WERI-Rb-1 (cell line): ENCODE measurements at regions not wholly inside any gene's neighbourhood (a gene's known extent, or its start where the extent isn't known, plus 50 kb on each side); places are given as distances from the start of the nearest gene placed in this dataset.

Experiments used
- DNase-seq: peaks from one replicate; pipeline ENCODE4 v3.0.0-alpha.2; 2020
- H3K27ac ChIP-seq: fragments of 250-450 bp; sonication (Bioruptor Pico); 2 replicates; pipeline ENCODE4 v1.5.1; 2020; ENCODE audit warnings: mild to moderate bottlenecking, moderate library complexity
- H3K27me3 ChIP-seq: fragments of 250-450 bp; sonication (Bioruptor Pico); 2 replicates; pipeline ENCODE4 v1.5.1; 2021; ENCODE audit warnings: mild to moderate bottlenecking, low read depth, moderate library complexity; ENCODE audit not compliant: insufficient read depth, severe bottlenecking
- H3K36me3 ChIP-seq: fragments of 250-450 bp; sonication (Bioruptor Pico); 2 replicates; pipeline ENCODE4 v1.5.1; 2020; ENCODE audit warnings: mild to moderate bottlenecking, moderate library complexity
- H3K4me3 ChIP-seq: 2 replicates; pipeline ENCODE4 v1.5.1; 2011; ENCODE audit warnings: low read depth, mild to moderate bottlenecking, control low read depth, low read length
- H3K9me3 ChIP-seq: fragments of 250-450 bp; sonication (Bioruptor Pico); 2 replicates; pipeline ENCODE4 v1.5.1; 2021; ENCODE audit warnings: mild to moderate bottlenecking, moderate library complexity; ENCODE audit not compliant: severe bottlenecking
- TF ChIP-seq, protein P1 (sequence below): IDR thresholded peaks from 2 replicates; pipeline ENCODE4 v1.5.1; 2011; ENCODE audit warnings: low read depth, mild to moderate bottlenecking, control low read depth, inconsistent platforms, low read length

DNA sequence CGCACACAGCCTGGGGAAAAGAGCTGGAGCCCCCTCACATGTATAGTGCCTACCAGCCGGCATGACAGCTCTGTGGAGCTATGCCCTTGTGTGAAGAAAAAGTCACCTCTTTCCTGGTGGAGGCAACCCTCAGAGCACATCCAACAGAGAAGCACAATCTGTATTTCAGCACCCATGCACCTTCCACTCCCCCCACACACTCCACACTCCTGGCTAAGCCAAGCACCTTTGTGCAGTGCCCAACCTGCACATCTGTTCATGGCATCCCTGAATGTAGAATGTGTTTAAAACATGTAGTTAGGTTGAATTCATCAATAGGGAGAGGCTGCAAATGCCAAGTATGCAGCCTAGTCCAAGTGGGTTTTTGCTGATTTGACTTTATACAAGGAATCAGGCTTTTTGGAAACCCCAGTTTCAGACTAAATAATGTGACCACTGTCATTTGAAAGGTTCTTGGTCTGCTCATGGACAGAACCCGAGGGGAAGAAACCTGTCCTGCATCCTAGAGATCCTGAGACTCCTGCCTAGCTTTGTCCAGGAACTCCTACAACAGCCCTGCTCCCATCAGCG is 197.1 kb downstream of the TOMM20 start:
- no peaks in the 10 kb centered on the region for H3K27me3 ChIP-seq
- H3K4me3 ChIP-seq = no peak overlapping the region
- DNase-seq = no peak
- TF ChIP-seq, protein P1, sequence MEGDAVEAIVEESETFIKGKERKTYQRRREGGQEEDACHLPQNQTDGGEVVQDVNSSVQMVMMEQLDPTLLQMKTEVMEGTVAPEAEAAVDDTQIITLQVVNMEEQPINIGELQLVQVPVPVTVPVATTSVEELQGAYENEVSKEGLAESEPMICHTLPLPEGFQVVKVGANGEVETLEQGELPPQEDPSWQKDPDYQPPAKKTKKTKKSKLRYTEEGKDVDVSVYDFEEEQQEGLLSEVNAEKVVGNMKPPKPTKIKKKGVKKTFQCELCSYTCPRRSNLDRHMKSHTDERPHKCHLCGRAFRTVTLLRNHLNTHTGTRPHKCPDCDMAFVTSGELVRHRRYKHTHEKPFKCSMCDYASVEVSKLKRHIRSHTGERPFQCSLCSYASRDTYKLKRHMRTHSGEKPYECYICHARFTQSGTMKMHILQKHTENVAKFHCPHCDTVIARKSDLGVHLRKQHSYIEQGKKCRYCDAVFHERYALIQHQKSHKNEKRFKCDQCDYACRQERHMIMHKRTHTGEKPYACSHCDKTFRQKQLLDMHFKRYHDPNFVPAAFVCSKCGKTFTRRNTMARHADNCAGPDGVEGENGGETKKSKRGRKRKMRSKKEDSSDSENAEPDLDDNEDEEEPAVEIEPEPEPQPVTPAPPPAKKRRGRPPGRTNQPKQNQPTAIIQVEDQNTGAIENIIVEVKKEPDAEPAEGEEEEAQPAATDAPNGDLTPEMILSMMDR = no peak
- H3K9me3 ChIP-seq = no peaks in the 10 kb centered on the region
- no peaks in the 10 kb centered on the region for H3K36me3 ChIP-seq
- H3K27ac ChIP-seq = no peak overlapping the region

DNA sequence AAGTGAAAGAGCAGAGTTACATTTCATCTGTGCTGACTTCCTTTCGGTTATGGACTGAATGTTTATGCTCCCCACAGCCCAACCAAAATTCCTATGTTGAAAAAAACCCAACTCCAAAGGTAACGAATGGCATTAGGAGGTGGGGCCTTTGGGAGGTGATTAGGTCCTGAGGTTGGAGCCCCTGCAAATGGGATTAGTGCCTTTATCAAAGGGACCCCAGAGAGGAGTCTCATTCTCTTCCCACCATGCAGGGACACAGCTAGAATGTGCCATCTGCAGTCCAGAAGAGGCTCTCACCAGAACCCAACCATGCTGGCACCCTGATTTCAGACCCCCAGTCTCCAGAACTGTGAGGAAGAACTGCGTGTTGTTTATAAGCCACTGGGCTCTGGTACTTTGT is 199.3 kb downstream of the TOMM20 start:
- no peak overlapping the region for H3K27ac ChIP-seq

DNA sequence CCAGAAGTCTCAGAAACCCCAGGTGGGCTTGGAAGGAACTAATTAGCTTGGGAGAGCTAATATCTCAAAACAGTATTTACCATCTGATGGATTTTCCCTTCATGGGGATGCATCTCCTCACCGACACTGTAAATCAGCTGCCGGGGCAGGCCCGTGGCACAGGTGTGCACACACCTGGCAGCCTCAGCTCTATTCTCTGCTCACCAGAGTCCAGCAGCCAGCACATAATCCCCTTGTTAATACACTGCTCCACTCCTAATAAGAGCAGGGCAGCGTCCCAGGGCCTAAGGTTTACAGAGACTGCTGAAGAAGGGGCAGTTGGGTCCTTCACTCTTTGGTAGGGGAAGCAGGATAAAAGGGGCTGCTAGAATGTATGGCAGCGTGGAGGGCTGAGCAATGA is 200.0 kb downstream of the TOMM20 start:
- TF ChIP-seq, protein P1 = no peak
- Histone ChIP-seq H3K36me3 (no peaks in the 10 kb centered on the region), H3K9me3 (no peaks in the 10 kb centered on the region), H3K27ac (no peak overlapping the region), H3K27me3 (no peaks in the 10 kb centered on the region), H3K4me3 (no peak overlapping the region)
- DNase-seq = peak; percentile 46

More for the DNA sequence above, 199.3 kb downstream of the TOMM20 start:
- H3K36me3 ChIP-seq = no peaks in the 10 kb centered on the region
- no peak overlapping the region for H3K4me3 ChIP-seq
- TF ChIP-seq, protein P1 = no peak
- no peaks in the 10 kb centered on the region for H3K9me3 ChIP-seq
- H3K27me3 ChIP-seq = no peaks in the 10 kb centered on the region
- DNase-seq = no peak

DNA sequence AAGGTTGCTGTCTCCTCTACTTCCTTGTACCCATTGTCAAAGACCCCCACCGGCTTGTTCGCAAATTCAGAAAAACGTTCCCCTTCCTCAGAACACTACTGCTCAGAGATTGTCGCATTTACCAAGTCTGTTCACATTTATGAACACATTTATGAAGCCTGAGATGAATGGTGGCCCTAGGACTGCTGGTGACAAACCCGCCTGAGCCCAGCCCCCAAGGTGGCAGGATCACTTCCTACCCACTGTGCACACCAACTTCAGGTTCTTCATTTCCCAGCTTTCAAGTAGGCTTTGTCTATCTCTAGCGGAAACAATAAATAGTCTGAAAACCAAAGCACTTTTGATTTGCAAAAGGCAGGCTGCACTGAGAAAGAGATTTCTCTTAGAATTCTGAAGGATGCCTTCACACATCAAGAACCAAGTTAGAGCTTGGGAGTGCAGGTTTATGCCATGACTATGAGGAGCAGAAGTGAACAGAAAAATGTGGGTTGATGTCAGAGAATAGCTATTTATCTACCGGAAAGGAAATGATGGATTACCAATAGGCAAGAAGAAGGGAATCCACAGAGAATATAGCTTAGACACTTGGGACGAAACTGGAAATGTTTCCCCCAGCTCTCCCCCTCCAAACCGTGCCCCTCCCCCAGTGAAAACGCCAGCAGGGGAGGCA is 200.5 kb downstream of the TOMM20 start:
- Histone ChIP-seq H3K27ac (no peak overlapping the region), H3K27me3 (no peaks in the 10 kb centered on the region), H3K36me3 (no peaks in the 10 kb centered on the region), H3K4me3 (no peak overlapping the region), H3K9me3 (no peaks in the 10 kb centered on the region)
- no peak for DNase-seq
- TF ChIP-seq, protein P1 = no peak

DNA sequence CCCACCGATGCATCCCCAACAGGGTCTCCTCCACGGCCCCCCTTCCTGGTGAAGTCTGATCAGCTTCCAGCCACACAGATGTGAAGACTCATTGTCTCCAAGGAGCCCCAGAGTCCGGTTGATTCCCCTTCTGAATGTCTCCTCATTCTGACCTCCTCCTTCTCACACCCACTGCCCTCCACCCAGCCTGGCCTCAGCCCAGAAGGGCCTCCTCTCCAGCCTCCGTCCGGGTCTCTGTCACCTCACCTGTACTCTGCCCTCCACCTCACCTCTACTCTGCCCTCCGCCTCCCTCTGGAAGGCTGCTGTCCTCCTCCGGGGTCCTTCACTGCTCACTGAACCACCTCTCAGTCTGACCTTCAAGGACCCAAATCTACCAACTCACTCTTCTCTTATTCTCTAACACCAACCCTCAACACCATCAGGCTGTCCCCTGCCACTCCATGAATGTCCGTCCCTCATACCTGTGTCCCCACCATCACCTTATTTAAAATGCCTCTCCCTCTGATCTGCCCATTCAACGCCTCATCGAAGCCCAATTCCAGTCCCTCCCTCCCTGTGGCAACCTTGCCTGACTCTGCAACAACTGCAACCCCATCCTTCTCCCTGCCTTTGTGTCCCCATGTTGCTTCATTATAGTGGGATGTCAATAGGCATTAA is 201.2 kb downstream of the TOMM20 start:
- Histone ChIP-seq H3K27me3 (no peaks in the 10 kb centered on the region), H3K4me3 (no peak overlapping the region), H3K9me3 (no peaks in the 10 kb centered on the region), H3K36me3 (no peaks in the 10 kb centered on the region), H3K27ac (no peak overlapping the region)
- TF ChIP-seq, protein P1 = no peak
- DNase-seq = no peak
